Panc1 (cell line): ENCODE measurements at regions not wholly inside any gene's neighbourhood (a gene's known extent, or its start where the extent isn't known, plus 50 kb on each side); places are given as distances from the start of the nearest gene placed in this dataset.

Experiments used
- ATAC-seq: fragments of 200-7000 bp; cut with Tn5 transposase; 2 replicates; pipeline ENCODE4 v1.9.1; 2020; ENCODE audit warnings: mild to moderate bottlenecking, moderate library complexity
- BruUV-seq: library from RNA; stranded (reverse); fragments of 400-500 nt; replicated peaks from 2 replicates; lab custom pipeline; 2021; lab: Mats Ljungman, UMichigan
- CTCF ChIA-PET: fragments of 300-600 bp; sonication (Branson Sonifier 250); formaldehyde crosslinking; loops from one replicate; lab custom pipeline; 2022; ENCODE audit warnings: antibody characterized with exemption; lab: Charles Lee
- POLR2A ChIA-PET: fragments of 300-600 bp; sonication (Branson Sonifier 250); formaldehyde crosslinking; loops from one replicate; lab custom pipeline; 2022; ENCODE audit warnings: antibody characterized with exemption; lab: Charles Lee
- DNase-seq: peaks from one replicate; pipeline ENCODE4 v3.0.0-alpha.2; 2010; ENCODE audit warnings: low read depth, low spot score
- H3K27ac ChIP-seq: 2 replicates; pipeline ENCODE4 v1.5.1; 2011; ENCODE audit warnings: mild to moderate bottlenecking, low read length, inconsistent platforms
- H3K27me3 ChIP-seq: fragments of 200-500 bp; sonication (Bioruptor generic); 2 replicates; pipeline ENCODE4 v1.6.0; 2014; ENCODE audit warnings: low read length, inconsistent platforms; ENCODE audit not compliant: control insufficient read depth, insufficient read depth
- H3K36me3 ChIP-seq: fragments of 200-500 bp; sonication (Bioruptor generic); 2 replicates; pipeline ENCODE4 v1.5.1; 2014; ENCODE audit warnings: inconsistent platforms, mild to moderate bottlenecking, low read length, moderate library complexity; ENCODE audit not compliant: control insufficient read depth, insufficient read depth
- H3K4me1 ChIP-seq: 2 replicates; pipeline ENCODE4 v1.5.1; 2011; ENCODE audit warnings: inconsistent platforms, mild to moderate bottlenecking, low read length, moderate library complexity; ENCODE audit not compliant: control insufficient read depth, insufficient read depth
- H3K4me3 ChIP-seq, 2 experiments: 2 replicates each; pipeline ENCODE4 v1.5.1; 2011 to 2012; ENCODE audit warnings: low read depth in 2 of 2, low read length in 2 of 2, mild to moderate bottlenecking in 2 of 2, inconsistent platforms in 1 of 2, moderate library complexity in 1 of 2
- H3K9me3 ChIP-seq: fragments of 200-500 bp; sonication (Bioruptor generic); 2 replicates; pipeline ENCODE4 v1.5.1; 2014; ENCODE audit warnings: low read depth, mild to moderate bottlenecking, inconsistent platforms, low read length, moderate library complexity; ENCODE audit not compliant: control insufficient read depth, insufficient read depth
- CTCF ChIP-seq: fragments of 450-650 bp; IDR thresholded peaks from 2 replicates; pipeline ENCODE4 v1.5.1; 2017; ENCODE audit warnings: mild to moderate bottlenecking
- POLR2AphosphoS5 ChIP-seq: IDR thresholded peaks from 2 replicates; pipeline ENCODE4 v1.6.1; 2012; ENCODE audit warnings: mild to moderate bottlenecking, low read depth, low read length, moderate library complexity
- REST ChIP-seq, 2 experiments: IDR thresholded peaks; 2 replicates each; pipeline ENCODE4 v1.6.1; 2011 to 2012; ENCODE audit warnings: low read depth in 2 of 2, control low read depth in 1 of 2, low read length in 1 of 2, mild to moderate bottlenecking in 1 of 2, moderate library complexity in 1 of 2; ENCODE audit not compliant: insufficient read depth in 1 of 2
- SIN3A ChIP-seq: IDR thresholded peaks from 2 replicates; pipeline ENCODE4 v1.6.1; 2012; ENCODE audit warnings: low read depth, mild to moderate bottlenecking, low read length, moderate library complexity, borderline replicate concordance; ENCODE audit not compliant: insufficient read depth
- TCF7L2 ChIP-seq: IDR thresholded peaks from 2 replicates; pipeline ENCODE4 v1.6.1; 2011; ENCODE audit warnings: mild to moderate bottlenecking, low read depth, low read length, inconsistent platforms
- in situ Hi-C: cut with HindIII; loops from 2 replicates; pipeline ENCODE4 v1.10.0; 2016; ENCODE audit warnings: low sequenced_read_pairs, low pct_unique_long_range_greater_than_20kb
- intact Hi-C: fragments of 100-400 bp; cut with micrococcal nuclease; formaldehyde crosslinking; loops from one replicate; pipeline ENCODE4 v1.10.0; 2022; ENCODE audit not compliant: unreplicated experiment

GRCh38 chr3:165390166-165390565, 194.0 kb upstream of the SLITRK3 start:
- TF ChIP-seq REST (IDR thresholded peaks at IDR 0.05; ENCODE audit: insufficient read depth in 1 of 2, low read depth in 2 of 2, low read length in 1 of 2) (no peak), CTCF (no peak), POLR2AphosphoS5 (no peak), TCF7L2 (no peak), SIN3A (no peak)
- ATAC-seq: no peak
- intact Hi-C loops: no loop called here

GRCh38 chr3:165389653-165390052, 193.5 kb upstream of the SLITRK3 start:
- in situ Hi-C loops: no loop called here
- BruUV-seq: no TSS peak
- ATAC-seq: no peak
- ChIA-PET POLR2A (no interaction called here), CTCF (no interaction called here)
- H3K4me1 ChIP-seq: no peaks in the 10 kb centered on the region
- TF ChIP-seq CTCF (no peak), SIN3A (no peak), POLR2AphosphoS5 (no peak), TCF7L2 (no peak), REST (IDR thresholded peaks at IDR 0.05; ENCODE audit: insufficient read depth in 1 of 2, low read depth in 2 of 2, low read length in 1 of 2) (no peak)
- no peak overlapping the region for H3K27ac ChIP-seq
- no peaks in the 10 kb centered on the region for H3K27me3 ChIP-seq
- intact Hi-C loops: loop anchor here (5.0 kb wide), 1 partner anchor 668 kb away; no protein-coding TSS in a partner anchor
- H3K9me3 ChIP-seq: no peaks in the 10 kb centered on the region
- no peak for DNase-seq
- H3K36me3 ChIP-seq: no peaks in the 10 kb centered on the region
- no peak overlapping the region for H3K4me3 ChIP-seq

More at GRCh38 chr3:165390166-165390565, 194.0 kb upstream of the SLITRK3 start:
- Histone ChIP-seq H3K27me3 (no peaks in the 10 kb centered on the region), H3K4me3 (no peak overlapping the region), H3K4me1 (no peaks in the 10 kb centered on the region), H3K36me3 (no peaks in the 10 kb centered on the region), H3K9me3 (no peaks in the 10 kb centered on the region), H3K27ac (no peak overlapping the region)
- BruUV-seq: no TSS peak
- CTCF ChIA-PET: no interaction called here
- POLR2A ChIA-PET: no interaction called here
- in situ Hi-C loops: no loop called here
- no peak for DNase-seq
